Smooth muscle cell (in vitro differentiated cells): ENCODE measurements at regions not wholly inside any gene's neighbourhood (a gene's known extent, or its start where the extent isn't known, plus 50 kb on each side); places are given as distances from the start of the nearest gene placed in this dataset.

Experiments used
- DNase-seq: peaks from one replicate; lab custom pipeline; 2025; ENCODE audit not compliant: unreplicated experiment; lab: John Stamatoyannopoulos, UW
- H2AFZ ChIP-seq: fragments of 200-600 bp; sonication (generic); 2 replicates; pipeline ENCODE4 v1.6.0; 2016; ENCODE audit warnings: antibody characterized with exemption, low read depth, mild to moderate bottlenecking
- H3F3A ChIP-seq: fragments of 200-600 bp; sonication (generic); 2 replicates; pipeline ENCODE4 v1.6.0; 2017; ENCODE audit warnings: antibody characterized with exemption, low read depth
- H3K27ac ChIP-seq: fragments of 200-600 bp; sonication (generic); 2 replicates; pipeline ENCODE4 v1.5.1; 2016; ENCODE audit warnings: low read depth, mild to moderate bottlenecking
- H3K27me3 ChIP-seq: fragments of 200-600 bp; sonication (generic); 2 replicates; pipeline ENCODE4 v1.6.1; 2016; ENCODE audit warnings: low read depth, mild to moderate bottlenecking
- H3K36me3 ChIP-seq: fragments of 200-600 bp; sonication (generic); 2 replicates; pipeline ENCODE4 v1.5.1; 2016; ENCODE audit warnings: low read depth
- H3K4me1 ChIP-seq: fragments of 200-600 bp; sonication (generic); 2 replicates; pipeline ENCODE4 v1.5.1; 2016; ENCODE audit warnings: low read depth
- H3K4me2 ChIP-seq: fragments of 200-600 bp; sonication (generic); 2 replicates; pipeline ENCODE4 v1.6.0; 2016; ENCODE audit warnings: mild to moderate bottlenecking
- H3K4me3 ChIP-seq: fragments of 200-600 bp; sonication (generic); 2 replicates; pipeline ENCODE4 v1.5.1; 2016; ENCODE audit warnings: mild to moderate bottlenecking
- H3K79me2 ChIP-seq: fragments of 200-600 bp; sonication (generic); 2 replicates; pipeline ENCODE4 v1.6.0; 2016; ENCODE audit warnings: low read depth, mild to moderate bottlenecking
- H3K9ac ChIP-seq: fragments of 200-600 bp; sonication (generic); 2 replicates; pipeline ENCODE4 v1.6.0; 2016; ENCODE audit warnings: low read depth
- H3K9me3 ChIP-seq: fragments of 200-600 bp; sonication (generic); replicated peaks from 2 replicates; pipeline ENCODE4 v1.5.1; 2016; ENCODE audit warnings: low read depth
- H4K20me1 ChIP-seq: fragments of 200-600 bp; sonication (generic); 2 replicates; pipeline ENCODE4 v1.6.0; 2016; ENCODE audit warnings: low read depth
- CTCF ChIP-seq: fragments of 200-600 bp; sonication (generic); IDR thresholded peaks from 2 replicates; pipeline ENCODE4 v1.5.1; 2017; ENCODE audit warnings: borderline replicate concordance, mild to moderate bottlenecking, antibody characterized with exemption; ENCODE audit not compliant: insufficient read depth, poor library complexity, severe bottlenecking
- WGBS: methylation state at CpG from one replicate; pipeline ENCODE4 v1.1.7; 2016; ENCODE audit warnings: low lambda C conversion rate; 5-methylcytosine and 5-hydroxymethylcytosine counted together

- TF ChIP-seq CTCF: no peak
- DNase-seq: no peak
- Histone ChIP-seq H3K27me3 (no peaks in the 10 kb centered on the region), H3K9ac (no peak overlapping the region), H3K4me2 (no peak overlapping the region), H2AFZ (peak overlapping the region; percentile 11), H3K4me1 (no peaks in the 10 kb centered on the region), H3K9me3 (no peaks in the 10 kb centered on the region), H3K79me2 (no peaks in the 10 kb centered on the region), H4K20me1 (no peaks in the 10 kb centered on the region), H3K36me3 (no peaks in the 10 kb centered on the region), H3K4me3 (no peak overlapping the region), H3K27ac (peak overlapping the region; percentile 74), H3F3A (no peaks in the 10 kb centered on the region)
- 66% methylated on average over 4 of the region's 4 CpGs for WGBS
These were observed 962.3 kb upstream of the PRKX start for GRCh38 chrX:4675686-4676300.

GRCh38 chrX:4674028-4674782 lies 960.8 kb upstream of the PRKX start:
- WGBS: 67% methylated on average over 6 of the region's 6 CpGs
- Histone ChIP-seq H3K79me2 (no peaks in the 10 kb centered on the region), H3F3A (no peaks in the 10 kb centered on the region), H3K4me1 (no peaks in the 10 kb centered on the region), H4K20me1 (no peaks in the 10 kb centered on the region), H3K9me3 (no peaks in the 10 kb centered on the region), H3K27me3 (no peaks in the 10 kb centered on the region), H3K27ac (peak overlapping the region; percentile 74), H2AFZ (peak overlapping the region; percentile 5), H3K4me2 (no peak overlapping the region), H3K36me3 (no peaks in the 10 kb centered on the region), H3K9ac (no peak overlapping the region), H3K4me3 (no peak overlapping the region)
- DNase-seq: no peak
- TF ChIP-seq CTCF: no peak

DNA sequence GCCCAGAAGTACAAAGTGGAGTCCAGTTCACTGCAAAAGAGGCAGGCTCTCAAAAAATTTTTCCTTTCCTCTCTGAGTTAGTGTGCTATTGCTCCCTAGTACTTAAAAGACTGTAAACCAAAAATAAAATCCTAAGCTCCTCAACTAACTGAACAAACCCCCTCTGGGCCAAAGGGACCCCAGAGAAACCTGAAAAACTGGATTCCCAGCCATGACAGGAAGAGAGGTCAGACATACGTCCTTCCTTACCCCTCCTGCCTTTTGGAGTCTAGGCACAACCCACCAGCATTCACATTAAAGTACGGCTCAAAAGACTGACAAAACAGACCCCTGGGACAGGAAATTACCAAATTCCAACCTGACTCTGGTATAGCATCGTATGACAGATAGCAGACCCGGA lies 957.9 kb upstream of the PRKX start:
- no peaks in the 10 kb centered on the region for H3F3A ChIP-seq
- H3K9me3 ChIP-seq: no peaks in the 10 kb centered on the region
- no peaks in the 10 kb centered on the region for H4K20me1 ChIP-seq
- H2AFZ ChIP-seq: no peak overlapping the region
- no peaks in the 10 kb centered on the region for H3K27me3 ChIP-seq
- H3K4me2 ChIP-seq: no peak overlapping the region
- no peak overlapping the region for H3K4me3 ChIP-seq
- H3K4me1 ChIP-seq: no peaks in the 10 kb centered on the region
- H3K36me3 ChIP-seq: no peaks in the 10 kb centered on the region
- peak overlapping the region; percentile 12 for H3K27ac ChIP-seq
- DNase-seq: no peak
- no peak overlapping the region for H3K9ac ChIP-seq
- no peaks in the 10 kb centered on the region for H3K79me2 ChIP-seq
- no peak for TF ChIP-seq CTCF
- 73% methylated on average over 4 of the region's 4 CpGs for WGBS

DNA sequence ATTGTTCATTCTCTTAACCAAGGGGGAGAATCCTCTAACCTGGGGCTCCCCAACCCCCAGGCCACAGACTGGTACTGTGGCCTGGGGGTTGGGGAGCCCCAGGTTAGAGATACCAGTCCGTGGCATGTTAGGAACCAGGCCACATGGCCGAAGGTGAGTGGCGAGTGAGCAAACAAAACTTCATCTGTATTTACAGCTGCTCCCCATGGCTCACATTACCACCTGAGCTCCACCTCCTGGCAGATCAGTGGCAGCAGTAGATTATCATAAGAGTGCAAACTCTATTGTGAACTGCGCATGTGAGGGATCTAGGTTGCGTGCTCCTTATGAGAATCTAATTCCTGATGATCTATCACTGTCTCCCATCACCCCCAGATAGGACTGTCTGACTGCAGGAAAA lies 957.2 kb upstream of the PRKX start:
- H3K79me2 ChIP-seq: no peaks in the 10 kb centered on the region
- no peak overlapping the region for H3K4me3 ChIP-seq
- H3K27me3 ChIP-seq: no peaks in the 10 kb centered on the region
- TF ChIP-seq CTCF: no peak
- DNase-seq: no peak
- WGBS: 90% methylated on average over 5 of the region's 5 CpGs
- H4K20me1 ChIP-seq: no peaks in the 10 kb centered on the region
- no peaks in the 10 kb centered on the region for H3K4me1 ChIP-seq
- no peaks in the 10 kb centered on the region for H3K36me3 ChIP-seq
- H3K9ac ChIP-seq: no peak overlapping the region
- no peak overlapping the region for H3K27ac ChIP-seq
- H3F3A ChIP-seq: no peaks in the 10 kb centered on the region
- H3K4me2 ChIP-seq: no peak overlapping the region
- no peaks in the 10 kb centered on the region for H3K9me3 ChIP-seq
- no peak overlapping the region for H2AFZ ChIP-seq
